T-cell (primary cell): ENCODE measurements at regions not wholly inside any gene's neighbourhood (a gene's known extent, or its start where the extent isn't known, plus 50 kb on each side); places are given as distances from the start of the nearest gene placed in this dataset.

Experiments
- ATAC-seq, 4 experiments: fragments of 200-7000 bp in 3 of 4; fragments of 150-1000 bp in 1 of 4; cut with Tn5 transposase; replicated peaks in 1 of 4; 1 replicate in 3 of 4; 2 replicates in 1 of 4; pipeline ENCODE4 v1.10.0; 2021; ENCODE audit warnings: moderate library complexity in 3 of 4, mild to moderate bottlenecking in 2 of 4, moderate number of reproducible peaks in 1 of 4
- CTCF ChIA-PET, 2 donors: fragments of 300-600 bp; sonication (Branson Sonifier 250); formaldehyde crosslinking; loops; one replicate each; lab custom pipeline; 2022; ENCODE audit warnings: antibody characterized with exemption in 2 of 2; lab: Charles Lee
- POLR2A ChIA-PET, 2 donors: fragments of 300-600 bp; sonication (Branson Sonifier 250); formaldehyde crosslinking; loops; one replicate each; lab custom pipeline; 2022; ENCODE audit warnings: antibody characterized with exemption in 2 of 2; lab: Charles Lee
- DNase-seq, 35 experiments: peaks; one replicate each; pipeline versions ENCODE4 v3.0.0 to v3.0.0-alpha.2; 2013 to 2023
- H3K27ac ChIP-seq: one replicate; pipeline ENCODE4 v1.5.1; 2013; ENCODE audit warnings: low read length
- H3K27me3 ChIP-seq, 2 experiments: replicated peaks in 1 of 2; 1 replicate in 1 of 2; 2 replicates in 1 of 2; pipeline versions ENCODE4 v1.6.1 to v1.7.0; 2013; ENCODE audit warnings: low read length in 1 of 2, mixed read lengths in 1 of 2; ENCODE audit not compliant: control insufficient read depth in 2 of 2, insufficient read depth in 2 of 2; ENCODE audit errors: extremely low read depth in 1 of 2
- H3K36me3 ChIP-seq, 2 donors: 1 replicate in 1 of 2; 2 replicates in 1 of 2; pipeline versions ENCODE4 v1.6.1 to v1.7.0; 2013; ENCODE audit warnings: low read length in 1 of 2; ENCODE audit not compliant: control insufficient read depth in 2 of 2, insufficient read depth in 1 of 2; ENCODE audit errors: extremely low read depth in 1 of 2
- H3K4me1 ChIP-seq, 2 experiments: 1 replicate in 1 of 2; 2 replicates in 1 of 2; pipeline versions ENCODE4 v1.6.1 to v1.7.0; 2013; ENCODE audit warnings: low read length in 2 of 2, mixed read lengths in 1 of 2; ENCODE audit not compliant: insufficient read depth in 2 of 2, control insufficient read depth in 1 of 2; ENCODE audit errors: extremely low read depth in 1 of 2
- H3K4me3 ChIP-seq, 2 donors: 1 replicate in 1 of 2; 2 replicates in 1 of 2; pipeline versions ENCODE4 v1.5.1 to v1.7.0; 2013; ENCODE audit warnings: mild to moderate bottlenecking in 2 of 2, low read length in 1 of 2, moderate library complexity in 1 of 2; ENCODE audit not compliant: control insufficient read depth in 1 of 2; ENCODE audit errors: extremely low read depth in 1 of 2
- H3K9me3 ChIP-seq: 2 replicates; pipeline ENCODE4 v1.7.0; 2013
- H3K27ac Mint-ChIP-seq, 2 donors: one replicate each; pipeline ENCODE4 v1.8.0; 2020 to 2021; ENCODE audit warnings: mild to moderate bottlenecking in 2 of 2, mixed read lengths in 2 of 2
- H3K27me3 Mint-ChIP-seq, 2 donors: one replicate each; pipeline ENCODE4 v1.8.0; 2021 to 2022; ENCODE audit warnings: mixed read lengths in 2 of 2
- H3K36me3 Mint-ChIP-seq: one replicate; pipeline ENCODE4 v1.8.0; 2021; ENCODE audit warnings: mixed read lengths
- H3K4me1 Mint-ChIP-seq, 3 donors: one replicate each; pipeline ENCODE4 v1.8.0; 2020 to 2022; ENCODE audit warnings: mixed read lengths in 3 of 3, mild to moderate bottlenecking in 1 of 3
- H3K4me3 Mint-ChIP-seq, 3 donors: one replicate each; pipeline ENCODE4 v1.8.0; 2020 to 2022; ENCODE audit warnings: mild to moderate bottlenecking in 3 of 3, mixed read lengths in 3 of 3, moderate library complexity in 3 of 3
- H3K9me3 Mint-ChIP-seq, 3 donors: one replicate each; pipeline ENCODE4 v1.8.0; 2020 to 2022; ENCODE audit warnings: mixed read lengths in 3 of 3
- WGBS: methylation state at CpG from one replicate; pipeline ENCODE4 v1.1.5; 2013; ENCODE audit warnings: missing lambda C conversion rate; ENCODE audit not compliant: insufficient coverage; 5-methylcytosine and 5-hydroxymethylcytosine counted together

GRCh38 chr14:100660882-100661635, 65.6 kb upstream of the DLK1 start:
- H3K9me3 ChIP-seq = no peaks in the 10 kb centered on the region
- H3K36me3 Mint-ChIP-seq = no peaks in the 10 kb centered on the region
- 85% methylated on average over 13 of the region's 18 CpGs for WGBS
- H3K27me3 Mint-ChIP-seq = peaks cover 3 to 7% of the 10 kb centered on the region in 2 donors
- ChIA-PET POLR2A (no interaction called here), CTCF (no interaction called here)
- H3K27ac ChIP-seq = no peak overlapping the region
- no peak overlapping the region for H3K27ac Mint-ChIP-seq
- ATAC-seq (no peak), DNase-seq (no peak)
- no peaks in the 10 kb centered on the region for H3K36me3 ChIP-seq
- peaks cover 4 to 11% (median 4%) of the 10 kb centered on the region in 3 donors for H3K4me1 Mint-ChIP-seq
- peaks cover 0 to 11% of the 10 kb centered on the region in 2 experiments for H3K4me1 ChIP-seq
- H3K9me3 Mint-ChIP-seq = no peaks in the 10 kb centered on the region
- H3K4me3 Mint-ChIP-seq = no peak overlapping the region
- peaks cover 0 to 34% of the 10 kb centered on the region in 2 experiments for H3K27me3 ChIP-seq
- no peak overlapping the region for H3K4me3 ChIP-seq

GRCh38 chr14:100662879-100663760, 63.6 kb upstream of the DLK1 start:
- Mint-ChIP-seq H3K4me1 (peaks cover 2 to 5% (median 4%) of the 10 kb centered on the region in 3 donors), H3K9me3 (no peaks in the 10 kb centered on the region), H3K27me3 (peaks cover 9 to 17% of the 10 kb centered on the region in 2 donors), H3K36me3 (no peaks in the 10 kb centered on the region), H3K27ac (no peak overlapping the region), H3K4me3 (no peak overlapping the region)
- 55% methylated on average over 8 of the region's 21 CpGs for WGBS
- Histone ChIP-seq H3K36me3 (no peaks in the 10 kb centered on the region), H3K27me3 (peaks cover 0 to 40% of the 10 kb centered on the region in 2 experiments), H3K4me3 (no peak overlapping the region), H3K27ac (no peak overlapping the region), H3K4me1 (peaks cover 0 to 9% of the 10 kb centered on the region in 2 experiments), H3K9me3 (no peaks in the 10 kb centered on the region)
- DNase-seq (peak in 31 of 35 experiments; percentile 20 to 78 (median 50)), ATAC-seq (peak in 2 of 4 experiments; percentile 43 to 46)
- ChIA-PET POLR2A (no interaction called here), CTCF (interaction anchor here in 1 of 2 donors (0.8 to 1.2 kb wide), 3 partner anchors 10 to 128 kb away, joined by 3 to 8 read pairs (median 4); no protein-coding TSS in a partner anchor)

GRCh38 chr14:100663761-100664052, 63.0 kb upstream of the DLK1 start:
- H3K4me3 Mint-ChIP-seq = no peak overlapping the region
- no peaks in the 10 kb centered on the region for H3K9me3 ChIP-seq
- H3K27me3 Mint-ChIP-seq = peaks cover 9 to 23% of the 10 kb centered on the region in 2 donors
- peaks cover 0 to 46% of the 10 kb centered on the region in 2 experiments for H3K27me3 ChIP-seq
- H3K4me1 ChIP-seq = peaks cover 0 to 4% of the 10 kb centered on the region in 2 experiments
- ChIA-PET POLR2A (no interaction called here), CTCF (no interaction called here)
- no peak overlapping the region for H3K27ac Mint-ChIP-seq
- no peak overlapping the region for H3K27ac ChIP-seq
- H3K9me3 Mint-ChIP-seq = no peaks in the 10 kb centered on the region
- ATAC-seq = no peak
- no peak for DNase-seq
- peaks cover 2 to 5% (median 4%) of the 10 kb centered on the region in 3 donors for H3K4me1 Mint-ChIP-seq
- WGBS = 63% methylated on average over 2 of the region's 3 CpGs
- H3K36me3 ChIP-seq = no peaks in the 10 kb centered on the region
- no peaks in the 10 kb centered on the region for H3K36me3 Mint-ChIP-seq
- H3K4me3 ChIP-seq = no peak overlapping the region

GRCh38 chr14:100664231-100664630, 62.5 kb upstream of the DLK1 start:
- WGBS = 93% methylated on average over 3 of the region's 5 CpGs
- H3K9me3 ChIP-seq = no peaks in the 10 kb centered on the region
- H3K9me3 Mint-ChIP-seq = no peaks in the 10 kb centered on the region
- ChIA-PET POLR2A (no interaction called here), CTCF (no interaction called here)
- no peaks in the 10 kb centered on the region for H3K36me3 ChIP-seq
- DNase-seq (no peak), ATAC-seq (no peak)
- H3K27ac Mint-ChIP-seq = no peak overlapping the region
- no peak overlapping the region for H3K4me3 Mint-ChIP-seq
- H3K36me3 Mint-ChIP-seq = no peaks in the 10 kb centered on the region
- H3K4me3 ChIP-seq = no peak overlapping the region
- peaks cover 13 to 26% of the 10 kb centered on the region in 2 donors for H3K27me3 Mint-ChIP-seq
- H3K4me1 Mint-ChIP-seq = peaks cover 2 to 5% (median 4%) of the 10 kb centered on the region in 3 donors
- peaks cover 0 to 46% of the 10 kb centered on the region in 2 experiments for H3K27me3 ChIP-seq
- H3K4me1 ChIP-seq = peaks cover 0 to 3% of the 10 kb centered on the region in 2 experiments
- no peak overlapping the region for H3K27ac ChIP-seq

- Histone ChIP-seq H3K36me3 (no peaks in the 10 kb centered on the region), H3K27ac (no peak overlapping the region), H3K9me3 (no peaks in the 10 kb centered on the region), H3K4me1 (peaks cover 0 to 3% of the 10 kb centered on the region in 2 experiments), H3K4me3 (no peak overlapping the region), H3K27me3 (peaks cover 0 to 50% of the 10 kb centered on the region in 2 experiments)
- ChIA-PET POLR2A (no interaction called here), CTCF (no interaction called here)
- WGBS = 92% methylated on average over 4 of the region's 14 CpGs
- ATAC-seq (no peak), DNase-seq (no peak)
- no peak overlapping the region for H3K27ac Mint-ChIP-seq
- H3K9me3 Mint-ChIP-seq = no peaks in the 10 kb centered on the region
- peaks cover 20 to 33% of the 10 kb centered on the region in 2 donors for H3K27me3 Mint-ChIP-seq
- no peaks in the 10 kb centered on the region for H3K36me3 Mint-ChIP-seq
- H3K4me1 Mint-ChIP-seq = peaks cover 2 to 5% (median 4%) of the 10 kb centered on the region in 3 donors
- H3K4me3 Mint-ChIP-seq = no peak overlapping the region
These were observed 61.7 kb upstream of the DLK1 start for GRCh38 chr14:100664841-100665510.

GRCh38 chr14:100665511-100666032, 61.1 kb upstream of the DLK1 start:
- H3K27me3 ChIP-seq = peaks cover 0 to 56% of the 10 kb centered on the region in 2 experiments
- WGBS = 81% methylated on average over 8 of the region's 11 CpGs
- H3K4me3 ChIP-seq = no peak overlapping the region
- no peaks in the 10 kb centered on the region for H3K36me3 ChIP-seq
- no peak overlapping the region for H3K4me3 Mint-ChIP-seq
- H3K9me3 ChIP-seq = no peaks in the 10 kb centered on the region
- H3K36me3 Mint-ChIP-seq = no peaks in the 10 kb centered on the region
- POLR2A ChIA-PET = no interaction called here
- no peak for DNase-seq
- peaks cover 2 to 5% (median 4%) of the 10 kb centered on the region in 3 donors for H3K4me1 Mint-ChIP-seq
- peaks cover 20 to 35% of the 10 kb centered on the region in 2 donors for H3K27me3 Mint-ChIP-seq
- peaks cover 0 to 3% of the 10 kb centered on the region in 2 experiments for H3K4me1 ChIP-seq
- H3K9me3 Mint-ChIP-seq = no peaks in the 10 kb centered on the region
- no peak overlapping the region for H3K27ac ChIP-seq
- CTCF ChIA-PET = interaction anchor here in 1 of 2 donors (0.6 kb wide), 1 partner anchor 119 kb away, joined by 3 read pairs; no protein-coding TSS in a partner anchor
- ATAC-seq = no peak
- H3K27ac Mint-ChIP-seq = no peak overlapping the region
